B cell (primary cell): ENCODE measurements at regions not wholly inside any gene's neighbourhood (a gene's known extent, or its start where the extent isn't known, plus 50 kb on each side); places are given as distances from the start of the nearest gene placed in this dataset.

Experiments used
- ATAC-seq: fragments of 200-7000 bp; cut with Tn5 transposase; one replicate; pipeline ENCODE4 v1.10.0; 2021; ENCODE audit warnings: low read depth, mild to moderate bottlenecking, moderate number of reproducible peaks, moderate library complexity
- CTCF ChIA-PET: fragments of 350-600 bp; sonication (Branson Sonifier 250); formaldehyde crosslinking; loops from one replicate; lab custom pipeline; 2021; ENCODE audit warnings: antibody characterized with exemption, inconsistent platforms; lab: Charles Lee
- POLR2A ChIA-PET: fragments of 350-600 bp; sonication (Branson Sonifier 250); formaldehyde crosslinking; loops from one replicate; lab custom pipeline; 2021; ENCODE audit warnings: antibody characterized with exemption; lab: Charles Lee
- DNase-seq: peaks from one replicate; pipeline ENCODE4 v3.0.0; 2013
- H2AFZ ChIP-seq: 2 replicates; pipeline ENCODE4 v1.6.1; 2012; ENCODE audit warnings: mild to moderate bottlenecking, low read depth, low read length; ENCODE audit not compliant: insufficient read depth, poor library complexity, severe bottlenecking
- H3K27ac ChIP-seq, 2 donors: 1 replicate in 1 of 2; 2 replicates in 1 of 2; pipeline ENCODE4 v1.5.1; 2012 to 2013; ENCODE audit warnings: low read length in 2 of 2, mild to moderate bottlenecking in 2 of 2, moderate library complexity in 1 of 2
- H3K27me3 ChIP-seq, 4 experiments: fragments of 200-600 bp in 1 of 4; sonication (generic) in 1 of 4; replicated peaks in 1 of 4; 1 replicate in 2 of 4; 2 replicates in 2 of 4; pipeline versions ENCODE4 v1.6.1 to v1.7.0; 2013 to 2016; ENCODE audit warnings: low read length in 3 of 4, mild to moderate bottlenecking in 2 of 4, mixed read lengths in 1 of 4, moderate library complexity in 1 of 4; ENCODE audit not compliant: insufficient read depth in 4 of 4, control insufficient read depth in 3 of 4; ENCODE audit errors: control extremely low read depth in 1 of 4
- H3K36me3 ChIP-seq, 2 experiments: replicated peaks in 1 of 2; 1 replicate in 1 of 2; 2 replicates in 1 of 2; pipeline versions ENCODE4 v1.6.1 to v1.7.1; 2013; ENCODE audit warnings: low read length in 1 of 2; ENCODE audit not compliant: insufficient read depth in 2 of 2, control insufficient read depth in 1 of 2; ENCODE audit errors: control extremely low read depth in 1 of 2, extremely low read depth in 1 of 2
- H3K4me1 ChIP-seq, 2 donors: fragments of 200-600 bp in 1 of 2; sonication (generic) in 1 of 2; 1 replicate in 1 of 2; 2 replicates in 1 of 2; pipeline versions ENCODE4 v1.5.1 to v1.6.1; 2013 to 2017; ENCODE audit warnings: low read length in 2 of 2; ENCODE audit not compliant: control insufficient read depth in 2 of 2, insufficient read depth in 2 of 2
- H3K4me2 ChIP-seq: replicated peaks from 2 replicates; pipeline ENCODE3; 2012; ENCODE audit warnings: mild to moderate bottlenecking, low read depth, low read length; ENCODE audit not compliant: poor library complexity, severe bottlenecking
- H3K4me3 ChIP-seq, 5 experiments: fragments of 200-600 bp in 1 of 5; sonication (generic) in 1 of 5; 1 replicate in 3 of 5; 2 replicates in 2 of 5; pipeline versions ENCODE4 v1.5.1 to v1.7.0; 2011 to 2016; ENCODE audit warnings: low read length in 4 of 5, mild to moderate bottlenecking in 4 of 5, low read depth in 2 of 5, control low read depth in 1 of 5, moderate library complexity in 1 of 5; ENCODE audit not compliant: insufficient read depth in 1 of 5; ENCODE audit errors: control extremely low read depth in 1 of 5, extremely low read depth in 1 of 5
- H3K79me2 ChIP-seq: fragments of 200-600 bp; sonication (generic); one replicate; pipeline ENCODE4 v1.6.0; 2016; ENCODE audit warnings: low read length; ENCODE audit not compliant: control insufficient read depth, insufficient read depth
- H3K9ac ChIP-seq: fragments of 200-600 bp; sonication (generic); 2 replicates; pipeline ENCODE4 v1.6.1; 2017; ENCODE audit warnings: mild to moderate bottlenecking, low read length, moderate library complexity
- H3K9me3 ChIP-seq, 3 donors: one replicate each; pipeline versions ENCODE4 v1.6.1 to v1.7.1; 2013; ENCODE audit warnings: low read length in 2 of 3; ENCODE audit not compliant: control insufficient read depth in 2 of 3, insufficient read depth in 1 of 3; ENCODE audit errors: control extremely low read depth in 1 of 3
- H4K20me1 ChIP-seq: 2 replicates; pipeline ENCODE4 v1.6.0; 2012; ENCODE audit warnings: mild to moderate bottlenecking, low read length; ENCODE audit not compliant: insufficient read depth, control insufficient read depth, poor library complexity, severe bottlenecking
- H3K27ac Mint-ChIP-seq: one replicate; pipeline ENCODE4 v1.8.0; 2021; ENCODE audit warnings: mixed read lengths
- H3K27me3 Mint-ChIP-seq: one replicate; pipeline ENCODE4 v1.8.0; 2021; ENCODE audit warnings: mixed read lengths
- H3K4me1 Mint-ChIP-seq: one replicate; pipeline ENCODE4 v1.8.0; 2021; ENCODE audit warnings: mixed read lengths
- H3K4me3 Mint-ChIP-seq: one replicate; pipeline ENCODE4 v1.8.0; 2021; ENCODE audit warnings: mixed read lengths
- H3K9me3 Mint-ChIP-seq: one replicate; pipeline ENCODE4 v1.8.0; 2022; ENCODE audit warnings: mixed read lengths; ENCODE audit not compliant: insufficient read depth
- CTCF ChIP-seq: fragments of 200-600 bp; IDR thresholded peaks from one replicate; pipeline ENCODE4 v1.8.0; 2022; ENCODE audit warnings: antibody characterized with exemption, mild to moderate bottlenecking
- EZH2 ChIP-seq: IDR thresholded peaks from 2 replicates; pipeline ENCODE4 v1.6.1; 2012; ENCODE audit warnings: borderline replicate concordance, low read depth, mild to moderate bottlenecking, moderate library complexity, low read length; ENCODE audit not compliant: insufficient read depth, poor library complexity, severe bottlenecking
- WGBS: methylation state at CpG from one replicate; pipeline ENCODE4 v1.1.5; 2013; ENCODE audit warnings: missing lambda C conversion rate; ENCODE audit not compliant: insufficient coverage; 5-methylcytosine and 5-hydroxymethylcytosine counted together
- intact Hi-C: fragments of 100-400 bp; cut with micrococcal nuclease; formaldehyde crosslinking; loops from one replicate; pipeline ENCODE4 v1.10.0; 2022

- no peak overlapping the region for H3K4me3 Mint-ChIP-seq
- no peaks in the 10 kb centered on the region for H3K9me3 Mint-ChIP-seq
- Histone ChIP-seq H3K9me3 (no peaks in the 10 kb centered on the region), H3K4me1 (no peaks in the 10 kb centered on the region), H4K20me1 (no peaks in the 10 kb centered on the region), H3K27ac (no peak overlapping the region), H3K36me3 (no peaks in the 10 kb centered on the region), H3K4me3 (no peak overlapping the region), H3K9ac (no peak overlapping the region), H3K27me3 (no peaks in the 10 kb centered on the region), H2AFZ (no peak overlapping the region), H3K4me2 (no peak overlapping the region), H3K79me2 (no peaks in the 10 kb centered on the region)
- ChIA-PET POLR2A (no interaction called here), CTCF (no interaction called here)
- H3K27ac Mint-ChIP-seq, result no peak overlapping the region
- no peak for DNase-seq
- no peak for ATAC-seq
- WGBS, result 85% methylated on average over 8 of the region's 10 CpGs
- intact Hi-C loops, result no loop called here
- H3K27me3 Mint-ChIP-seq, result peaks cover 20% of the 10 kb centered on the region
- peaks cover 2% of the 10 kb centered on the region for H3K4me1 Mint-ChIP-seq
- TF ChIP-seq CTCF (no peak), EZH2 (no peak)
These were observed 64.9 kb upstream of the SYT6 start for GRCh38 chr1:114218361-114219171.

GRCh38 chr1:114216431-114217173, 62.9 kb upstream of the SYT6 start:
- Histone ChIP-seq H3K27ac (no peak overlapping the region), H3K36me3 (no peaks in the 10 kb centered on the region), H3K4me3 (no peak overlapping the region), H3K9me3 (no peaks in the 10 kb centered on the region), H2AFZ (no peak overlapping the region), H3K27me3 (peaks cover 0 to under 1% (median 0%) of the 10 kb centered on the region in 4 experiments), H3K9ac (no peak overlapping the region), H3K4me1 (no peaks in the 10 kb centered on the region), H3K4me2 (no peak overlapping the region), H3K79me2 (no peaks in the 10 kb centered on the region), H4K20me1 (no peaks in the 10 kb centered on the region)
- no peak for DNase-seq
- WGBS, result 59% methylated on average over 4 of the region's 11 CpGs
- POLR2A ChIA-PET, result no interaction called here
- Mint-ChIP-seq H3K27ac (no peak overlapping the region), H3K9me3 (no peaks in the 10 kb centered on the region), H3K4me1 (peaks cover 2% of the 10 kb centered on the region), H3K4me3 (no peak overlapping the region), H3K27me3 (peaks cover 30% of the 10 kb centered on the region)
- CTCF ChIA-PET, result no interaction called here
- intact Hi-C loops, result no loop called here
- ATAC-seq, result no peak
- TF ChIP-seq EZH2 (no peak), CTCF (no peak)
